T-helper 22 cell (primary cell): ENCODE measurements at regions not wholly inside any gene's neighbourhood (a gene's known extent, or its start where the extent isn't known, plus 50 kb on each side); places are given as distances from the start of the nearest gene placed in this dataset.

ENCODE experiments used
- DNase-seq: peaks from one replicate; pipeline ENCODE4 v3.0.0-alpha.2; 2020; ENCODE audit warnings: low read depth

- no peak for DNase-seq
Measured at GRCh38 chr12:127536833-127537428, 730.0 kb upstream of the TMEM132C start.

GRCh38 chr12:127538316-127538715 lies 728.7 kb upstream of the TMEM132C start:
- DNase-seq = no peak

GRCh38 chr12:127539226-127539858 lies 727.6 kb upstream of the TMEM132C start:
- no peak for DNase-seq

- no peak for DNase-seq
Measured at GRCh38 chr12:127542391-127542790, 724.6 kb upstream of the TMEM132C start.

- DNase-seq = no peak
Measured at GRCh38 chr12:127542931-127543330, 724.0 kb upstream of the TMEM132C start.

- DNase-seq = no peak
Measured at GRCh38 chr12:127546721-127547505, 720.1 kb upstream of the TMEM132C start.

- no peak for DNase-seq
Measured at GRCh38 chr12:127548123-127548553, 718.8 kb upstream of the TMEM132C start.

- no peak for DNase-seq
Measured at GRCh38 chr12:127550271-127550670, 716.7 kb upstream of the TMEM132C start.

- DNase-seq = no peak
Measured at GRCh38 chr12:127552838-127553237, 714.1 kb upstream of the TMEM132C start.

GRCh38 chr12:127555071-127555470 lies 711.9 kb upstream of the TMEM132C start:
- no peak for DNase-seq

GRCh38 chr12:127556231-127556886 lies 710.6 kb upstream of the TMEM132C start:
- no peak for DNase-seq

GRCh38 chr12:127558361-127558760 lies 708.6 kb upstream of the TMEM132C start:
- no peak for DNase-seq

GRCh38 chr12:127559349-127560040 lies 707.5 kb upstream of the TMEM132C start:
- DNase-seq = peak; percentile 13

- DNase-seq = no peak
Measured at GRCh38 chr12:127560041-127560478, 706.9 kb upstream of the TMEM132C start.

GRCh38 chr12:127562816-127563215 lies 704.2 kb upstream of the TMEM132C start:
- DNase-seq = no peak

GRCh38 chr12:127565241-127565640 lies 701.7 kb upstream of the TMEM132C start:
- DNase-seq = no peak

- no peak for DNase-seq
Measured at GRCh38 chr12:127567531-127567930, 699.4 kb upstream of the TMEM132C start.

GRCh38 chr12:127570387-127570786 lies 696.6 kb upstream of the TMEM132C start:
- no peak for DNase-seq

GRCh38 chr12:127570793-127571360 lies 696.1 kb upstream of the TMEM132C start:
- DNase-seq = no peak

GRCh38 chr12:127571578-127571977 lies 695.4 kb upstream of the TMEM132C start:
- DNase-seq = no peak

- no peak for DNase-seq
Measured at GRCh38 chr12:127579446-127579845, 687.5 kb upstream of the TMEM132C start.

GRCh38 chr12:127582074-127582473 lies 684.9 kb upstream of the TMEM132C start:
- DNase-seq = no peak
